B cell (primary cell): ENCODE measurements at regions not wholly inside any gene's neighbourhood (a gene's known extent, or its start where the extent isn't known, plus 50 kb on each side); places are given as distances from the start of the nearest gene placed in this dataset.

Experiments
- ATAC-seq: fragments of 200-7000 bp; cut with Tn5 transposase; one replicate; pipeline ENCODE4 v1.10.0; 2021; ENCODE audit warnings: low read depth, mild to moderate bottlenecking, moderate number of reproducible peaks, moderate library complexity
- CTCF ChIA-PET: fragments of 350-600 bp; sonication (Branson Sonifier 250); formaldehyde crosslinking; loops from one replicate; lab custom pipeline; 2021; ENCODE audit warnings: antibody characterized with exemption, inconsistent platforms; lab: Charles Lee
- POLR2A ChIA-PET: fragments of 350-600 bp; sonication (Branson Sonifier 250); formaldehyde crosslinking; loops from one replicate; lab custom pipeline; 2021; ENCODE audit warnings: antibody characterized with exemption; lab: Charles Lee
- DNase-seq: peaks from one replicate; pipeline ENCODE4 v3.0.0; 2013
- H2AFZ ChIP-seq: 2 replicates; pipeline ENCODE4 v1.6.1; 2012; ENCODE audit warnings: mild to moderate bottlenecking, low read depth, low read length; ENCODE audit not compliant: insufficient read depth, poor library complexity, severe bottlenecking
- H3K27ac ChIP-seq, 2 donors: 1 replicate in 1 of 2; 2 replicates in 1 of 2; pipeline ENCODE4 v1.5.1; 2012 to 2013; ENCODE audit warnings: low read length in 2 of 2, mild to moderate bottlenecking in 2 of 2, moderate library complexity in 1 of 2
- H3K27me3 ChIP-seq, 4 experiments: fragments of 200-600 bp in 1 of 4; sonication (generic) in 1 of 4; replicated peaks in 1 of 4; 1 replicate in 2 of 4; 2 replicates in 2 of 4; pipeline versions ENCODE4 v1.6.1 to v1.7.0; 2013 to 2016; ENCODE audit warnings: low read length in 3 of 4, mild to moderate bottlenecking in 2 of 4, mixed read lengths in 1 of 4, moderate library complexity in 1 of 4; ENCODE audit not compliant: insufficient read depth in 4 of 4, control insufficient read depth in 3 of 4; ENCODE audit errors: control extremely low read depth in 1 of 4
- H3K36me3 ChIP-seq, 2 experiments: replicated peaks in 1 of 2; 1 replicate in 1 of 2; 2 replicates in 1 of 2; pipeline versions ENCODE4 v1.6.1 to v1.7.1; 2013; ENCODE audit warnings: low read length in 1 of 2; ENCODE audit not compliant: insufficient read depth in 2 of 2, control insufficient read depth in 1 of 2; ENCODE audit errors: control extremely low read depth in 1 of 2, extremely low read depth in 1 of 2
- H3K4me1 ChIP-seq, 2 donors: fragments of 200-600 bp in 1 of 2; sonication (generic) in 1 of 2; 1 replicate in 1 of 2; 2 replicates in 1 of 2; pipeline versions ENCODE4 v1.5.1 to v1.6.1; 2013 to 2017; ENCODE audit warnings: low read length in 2 of 2; ENCODE audit not compliant: control insufficient read depth in 2 of 2, insufficient read depth in 2 of 2
- H3K4me2 ChIP-seq: replicated peaks from 2 replicates; pipeline ENCODE3; 2012; ENCODE audit warnings: mild to moderate bottlenecking, low read depth, low read length; ENCODE audit not compliant: poor library complexity, severe bottlenecking
- H3K4me3 ChIP-seq, 5 experiments: fragments of 200-600 bp in 1 of 5; sonication (generic) in 1 of 5; 1 replicate in 3 of 5; 2 replicates in 2 of 5; pipeline versions ENCODE4 v1.5.1 to v1.7.0; 2011 to 2016; ENCODE audit warnings: low read length in 4 of 5, mild to moderate bottlenecking in 4 of 5, low read depth in 2 of 5, control low read depth in 1 of 5, moderate library complexity in 1 of 5; ENCODE audit not compliant: insufficient read depth in 1 of 5; ENCODE audit errors: control extremely low read depth in 1 of 5, extremely low read depth in 1 of 5
- H3K79me2 ChIP-seq: fragments of 200-600 bp; sonication (generic); one replicate; pipeline ENCODE4 v1.6.0; 2016; ENCODE audit warnings: low read length; ENCODE audit not compliant: control insufficient read depth, insufficient read depth
- H3K9ac ChIP-seq: fragments of 200-600 bp; sonication (generic); 2 replicates; pipeline ENCODE4 v1.6.1; 2017; ENCODE audit warnings: mild to moderate bottlenecking, low read length, moderate library complexity
- H3K9me3 ChIP-seq, 3 donors: one replicate each; pipeline versions ENCODE4 v1.6.1 to v1.7.1; 2013; ENCODE audit warnings: low read length in 2 of 3; ENCODE audit not compliant: control insufficient read depth in 2 of 3, insufficient read depth in 1 of 3; ENCODE audit errors: control extremely low read depth in 1 of 3
- H4K20me1 ChIP-seq: 2 replicates; pipeline ENCODE4 v1.6.0; 2012; ENCODE audit warnings: mild to moderate bottlenecking, low read length; ENCODE audit not compliant: insufficient read depth, control insufficient read depth, poor library complexity, severe bottlenecking
- H3K27ac Mint-ChIP-seq: one replicate; pipeline ENCODE4 v1.8.0; 2021; ENCODE audit warnings: mixed read lengths
- H3K27me3 Mint-ChIP-seq: one replicate; pipeline ENCODE4 v1.8.0; 2021; ENCODE audit warnings: mixed read lengths
- H3K4me1 Mint-ChIP-seq: one replicate; pipeline ENCODE4 v1.8.0; 2021; ENCODE audit warnings: mixed read lengths
- H3K4me3 Mint-ChIP-seq: one replicate; pipeline ENCODE4 v1.8.0; 2021; ENCODE audit warnings: mixed read lengths
- H3K9me3 Mint-ChIP-seq: one replicate; pipeline ENCODE4 v1.8.0; 2022; ENCODE audit warnings: mixed read lengths; ENCODE audit not compliant: insufficient read depth
- CTCF ChIP-seq: fragments of 200-600 bp; IDR thresholded peaks from one replicate; pipeline ENCODE4 v1.8.0; 2022; ENCODE audit warnings: antibody characterized with exemption, mild to moderate bottlenecking
- EZH2 ChIP-seq: IDR thresholded peaks from 2 replicates; pipeline ENCODE4 v1.6.1; 2012; ENCODE audit warnings: borderline replicate concordance, low read depth, mild to moderate bottlenecking, moderate library complexity, low read length; ENCODE audit not compliant: insufficient read depth, poor library complexity, severe bottlenecking
- WGBS: methylation state at CpG from one replicate; pipeline ENCODE4 v1.1.5; 2013; ENCODE audit warnings: missing lambda C conversion rate; ENCODE audit not compliant: insufficient coverage; 5-methylcytosine and 5-hydroxymethylcytosine counted together
- intact Hi-C: fragments of 100-400 bp; cut with micrococcal nuclease; formaldehyde crosslinking; loops from one replicate; pipeline ENCODE4 v1.10.0; 2022

DNA sequence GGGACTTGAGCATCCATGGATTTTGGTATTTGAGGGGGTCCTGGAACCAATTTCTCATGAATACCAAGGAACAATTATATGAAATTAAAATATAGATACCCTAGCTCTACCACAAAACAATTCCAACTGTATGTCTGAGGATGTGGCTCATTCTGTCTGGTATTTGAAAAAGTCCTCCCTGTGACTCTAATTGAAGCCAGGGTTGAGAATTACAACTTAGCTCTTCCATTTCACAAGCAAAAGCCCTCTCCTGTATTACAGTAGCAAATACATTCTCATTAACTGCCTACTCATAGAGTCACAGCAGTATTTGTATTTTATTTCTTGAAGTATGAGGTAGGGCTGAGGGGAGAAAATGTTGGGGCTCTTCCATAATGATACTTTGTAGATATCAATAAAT lies 187.8 kb upstream of the OLFM3 start:
- Mint-ChIP-seq H3K4me3 (no peak overlapping the region), H3K9me3 (no peaks in the 10 kb centered on the region), H3K27ac (no peak overlapping the region), H3K4me1 (no peaks in the 10 kb centered on the region), H3K27me3 (no peaks in the 10 kb centered on the region)
- H4K20me1 ChIP-seq: no peaks in the 10 kb centered on the region
- H2AFZ ChIP-seq: no peak overlapping the region
- no peaks in the 10 kb centered on the region for H3K79me2 ChIP-seq
- no peak overlapping the region for H3K4me2 ChIP-seq
- ChIA-PET POLR2A (no interaction called here), CTCF (no interaction called here)
- no peaks in the 10 kb centered on the region for H3K9me3 ChIP-seq
- H3K9ac ChIP-seq: no peak overlapping the region
- no peak overlapping the region for H3K27ac ChIP-seq
- no peak overlapping the region for H3K4me3 ChIP-seq
- H3K4me1 ChIP-seq: no peaks in the 10 kb centered on the region
- ATAC-seq (no peak), DNase-seq (no peak)
- H3K27me3 ChIP-seq: no peaks in the 10 kb centered on the region
- no peaks in the 10 kb centered on the region for H3K36me3 ChIP-seq
- intact Hi-C loops: no loop called here
- TF ChIP-seq EZH2 (no peak), CTCF (no peak)

DNA sequence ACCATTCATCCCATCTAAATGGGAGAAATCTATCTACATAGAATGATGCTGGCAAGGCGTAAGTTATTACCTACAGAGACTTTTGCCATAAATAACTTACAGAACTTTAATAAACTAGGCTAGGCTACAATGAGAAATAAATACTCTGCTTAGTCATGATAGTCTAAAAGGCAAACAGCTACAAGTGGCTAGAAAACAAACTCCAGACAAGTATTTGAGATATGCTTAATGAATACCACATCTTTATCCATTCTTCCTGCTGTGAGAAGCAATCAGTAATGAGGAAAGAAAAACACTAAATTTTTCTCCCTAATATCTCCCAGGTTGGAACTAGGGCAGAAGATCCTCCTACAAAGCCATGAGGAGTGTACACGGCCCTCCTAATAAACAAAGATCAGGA lies 187.0 kb upstream of the OLFM3 start:
- Histone ChIP-seq H3K9ac (no peak overlapping the region), H3K9me3 (no peaks in the 10 kb centered on the region), H2AFZ (no peak overlapping the region), H3K79me2 (no peaks in the 10 kb centered on the region), H3K4me3 (no peak overlapping the region), H3K27me3 (no peaks in the 10 kb centered on the region), H4K20me1 (no peaks in the 10 kb centered on the region), H3K4me1 (no peaks in the 10 kb centered on the region), H3K36me3 (no peaks in the 10 kb centered on the region), H3K4me2 (no peak overlapping the region), H3K27ac (no peak overlapping the region)
- TF ChIP-seq EZH2 (no peak), CTCF (no peak)
- H3K4me3 Mint-ChIP-seq: no peak overlapping the region
- POLR2A ChIA-PET: no interaction called here
- H3K4me1 Mint-ChIP-seq: no peaks in the 10 kb centered on the region
- no peaks in the 10 kb centered on the region for H3K9me3 Mint-ChIP-seq
- DNase-seq (no peak), ATAC-seq (no peak)
- CTCF ChIA-PET: no interaction called here
- H3K27me3 Mint-ChIP-seq: no peaks in the 10 kb centered on the region
- H3K27ac Mint-ChIP-seq: no peak overlapping the region
- WGBS: no CpG with 5 or more reads among the region's 2 CpGs
- intact Hi-C loops: no loop called here
